Astrocyte of the spinal cord (primary cell): ENCODE measurements at regions not wholly inside any gene's neighbourhood (a gene's known extent, or its start where the extent isn't known, plus 50 kb on each side); places are given as distances from the start of the nearest gene placed in this dataset.
"Not testable (repeated sequence)": the region's sequence is repeated elsewhere in the genome, so short reads cannot be mapped to it uniquely, and the experiment has no call there.

Source experiments
- DNase-seq: peaks from one replicate; pipeline ENCODE4 v3.0.0; 2011; ENCODE audit warnings: low read depth, low spot score
- H3K4me3 ChIP-seq: 2 replicates; pipeline ENCODE4 v1.5.1; 2011; ENCODE audit warnings: low read depth, mild to moderate bottlenecking, low read length, moderate library complexity
- CTCF ChIP-seq: IDR thresholded peaks from 2 replicates; pipeline ENCODE4 v1.5.1; 2012; ENCODE audit warnings: low read depth, mild to moderate bottlenecking, low read length, inconsistent platforms
- in situ Hi-C: cut with HindIII; loops from 2 replicates; pipeline ENCODE4 v1.10.0; 2017; ENCODE audit warnings: low sequenced_read_pairs

- H3K4me3 ChIP-seq, DNase-seq, in situ Hi-C loops: not testable (repeated sequence)
Measured at GRCh38 chr15:75792236-75792635, 51.0 kb upstream of the UBE2Q2 start.

GRCh38 chr15:75791337-75791713, 51.9 kb upstream of the UBE2Q2 start:
- H3K4me3 ChIP-seq, result no peak overlapping the region
- TF ChIP-seq CTCF, result no peak
- in situ Hi-C loops, result no loop called here
- DNase-seq, result no peak

GRCh38 chr15:75790631-75791336, 52.5 kb upstream of the UBE2Q2 start:
- in situ Hi-C loops, result no loop called here
- no peak for TF ChIP-seq CTCF
- no peak for DNase-seq

GRCh38 chr15:75786575-75786947, 56.7 kb upstream of the UBE2Q2 start:
- no peak overlapping the region for H3K4me3 ChIP-seq
- no peak for TF ChIP-seq CTCF
- DNase-seq, result no peak
- in situ Hi-C loops, result no loop called here

More at GRCh38 chr15:75790631-75791336, 52.5 kb upstream of the UBE2Q2 start:
- H3K4me3 ChIP-seq, result no peak overlapping the region

- TF ChIP-seq CTCF, result peak; percentile 28
- DNase-seq, result no peak
- in situ Hi-C loops, result no loop called here
Measured at GRCh38 chr15:75785771-75786574, 57.3 kb upstream of the UBE2Q2 start.

GRCh38 chr15:75784511-75785480, 58.5 kb upstream of the UBE2Q2 start:
- DNase-seq, in situ Hi-C loops, H3K4me3 ChIP-seq: not testable (repeated sequence)

More at GRCh38 chr15:75785771-75786574, 57.3 kb upstream of the UBE2Q2 start:
- H3K4me3 ChIP-seq, result no peak overlapping the region

GRCh38 chr15:75783566-75783965, 59.7 kb upstream of the UBE2Q2 start:
- DNase-seq, H3K4me3 ChIP-seq, in situ Hi-C loops: not testable (repeated sequence)
